Cardiac fibroblast (primary cell): ENCODE measurements at regions not wholly inside any gene's neighbourhood (a gene's known extent, or its start where the extent isn't known, plus 50 kb on each side); places are given as distances from the start of the nearest gene placed in this dataset.

Experiments
- DNase-seq, 2 donors: peaks; one replicate each; pipeline versions ENCODE4 v3.0.0 to v3.0.0-alpha.2; 2010; ENCODE audit warnings: low read depth in 2 of 2
- H3K4me3 ChIP-seq, 2 donors: replicated peaks in 1 of 2; 1 replicate in 1 of 2; 2 replicates in 1 of 2; pipeline ENCODE4 v1.5.1; 2011; ENCODE audit warnings: low read depth in 2 of 2, low read length in 2 of 2, mild to moderate bottlenecking in 2 of 2, moderate library complexity in 1 of 2
- CTCF ChIP-seq: IDR thresholded peaks from one replicate; pipeline ENCODE4 v1.5.1; 2011; ENCODE audit warnings: low read depth, mild to moderate bottlenecking, low read length, inconsistent platforms

- TF ChIP-seq CTCF: no peak
- DNase-seq: no peak
- H3K4me3 ChIP-seq: no peak overlapping the region
Measured at GRCh38 chr14:99039331-99040041, 232.5 kb downstream of the BCL11B start.

GRCh38 chr14:99040052-99040451 lies 231.9 kb downstream of the BCL11B start:
- H3K4me3 ChIP-seq: no peak overlapping the region
- TF ChIP-seq CTCF: no peak

GRCh38 chr14:99040711-99041110 lies 231.3 kb downstream of the BCL11B start:
- DNase-seq: no peak
- no peak overlapping the region for H3K4me3 ChIP-seq
- no peak for TF ChIP-seq CTCF

More at GRCh38 chr14:99040052-99040451, 231.9 kb downstream of the BCL11B start:
- no peak for DNase-seq

- H3K4me3 ChIP-seq: no peak overlapping the region
- TF ChIP-seq CTCF: no peak
- no peak for DNase-seq
Measured at GRCh38 chr14:99041141-99041819, 230.7 kb downstream of the BCL11B start.

GRCh38 chr14:99041820-99042174 lies 230.2 kb downstream of the BCL11B start:
- TF ChIP-seq CTCF: no peak
- DNase-seq: no peak
- H3K4me3 ChIP-seq: no peak overlapping the region

- no peak overlapping the region for H3K4me3 ChIP-seq
- no peak for TF ChIP-seq CTCF
- no peak for DNase-seq
Measured at GRCh38 chr14:99042381-99043266, 229.4 kb downstream of the BCL11B start.
